GM12873 (cell line): ENCODE measurements at regions not wholly inside any gene's neighbourhood (a gene's known extent, or its start where the extent isn't known, plus 50 kb on each side); places are given as distances from the start of the nearest gene placed in this dataset.

ENCODE experiments used
- TF ChIP-seq, protein P1 (sequence below): IDR thresholded peaks from 2 replicates; pipeline ENCODE4 v1.5.1; 2012; ENCODE audit warnings: low read depth, mild to moderate bottlenecking, moderate library complexity, low read length, control low read depth; ENCODE audit not compliant: insufficient read depth; ENCODE audit errors: missing control alignments

DNA sequence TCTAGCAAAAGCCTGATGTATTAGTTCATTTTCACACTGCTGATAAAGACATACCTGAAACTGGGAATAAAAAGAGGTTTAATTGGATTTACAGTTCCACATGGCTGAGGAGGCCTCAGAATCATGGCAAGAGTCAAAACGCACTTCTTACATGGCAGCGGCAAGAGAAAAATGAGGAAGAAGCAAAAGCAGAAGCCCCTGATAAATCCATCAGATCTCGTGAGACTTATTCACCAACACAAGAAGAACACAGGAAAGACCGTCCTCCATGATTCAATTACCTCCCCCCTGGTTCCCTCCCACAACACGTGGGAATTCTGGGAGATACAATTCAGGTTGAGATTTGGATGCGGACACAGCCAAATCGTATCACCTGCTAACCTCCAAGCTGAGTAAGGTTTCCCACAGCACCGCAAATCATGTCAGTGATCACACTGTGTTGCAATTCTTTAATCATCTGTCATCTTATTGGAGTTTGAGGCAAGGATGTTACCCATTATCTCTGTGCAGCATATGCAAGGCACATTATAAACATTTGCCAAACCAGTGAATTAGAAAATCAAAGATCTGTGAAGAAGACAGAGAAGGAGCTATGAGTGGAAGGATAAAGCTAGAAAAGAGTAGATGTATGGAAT lies 128.5 kb downstream of the ZNF281 start:
- TF ChIP-seq, protein P1, sequence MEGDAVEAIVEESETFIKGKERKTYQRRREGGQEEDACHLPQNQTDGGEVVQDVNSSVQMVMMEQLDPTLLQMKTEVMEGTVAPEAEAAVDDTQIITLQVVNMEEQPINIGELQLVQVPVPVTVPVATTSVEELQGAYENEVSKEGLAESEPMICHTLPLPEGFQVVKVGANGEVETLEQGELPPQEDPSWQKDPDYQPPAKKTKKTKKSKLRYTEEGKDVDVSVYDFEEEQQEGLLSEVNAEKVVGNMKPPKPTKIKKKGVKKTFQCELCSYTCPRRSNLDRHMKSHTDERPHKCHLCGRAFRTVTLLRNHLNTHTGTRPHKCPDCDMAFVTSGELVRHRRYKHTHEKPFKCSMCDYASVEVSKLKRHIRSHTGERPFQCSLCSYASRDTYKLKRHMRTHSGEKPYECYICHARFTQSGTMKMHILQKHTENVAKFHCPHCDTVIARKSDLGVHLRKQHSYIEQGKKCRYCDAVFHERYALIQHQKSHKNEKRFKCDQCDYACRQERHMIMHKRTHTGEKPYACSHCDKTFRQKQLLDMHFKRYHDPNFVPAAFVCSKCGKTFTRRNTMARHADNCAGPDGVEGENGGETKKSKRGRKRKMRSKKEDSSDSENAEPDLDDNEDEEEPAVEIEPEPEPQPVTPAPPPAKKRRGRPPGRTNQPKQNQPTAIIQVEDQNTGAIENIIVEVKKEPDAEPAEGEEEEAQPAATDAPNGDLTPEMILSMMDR: no peak

DNA sequence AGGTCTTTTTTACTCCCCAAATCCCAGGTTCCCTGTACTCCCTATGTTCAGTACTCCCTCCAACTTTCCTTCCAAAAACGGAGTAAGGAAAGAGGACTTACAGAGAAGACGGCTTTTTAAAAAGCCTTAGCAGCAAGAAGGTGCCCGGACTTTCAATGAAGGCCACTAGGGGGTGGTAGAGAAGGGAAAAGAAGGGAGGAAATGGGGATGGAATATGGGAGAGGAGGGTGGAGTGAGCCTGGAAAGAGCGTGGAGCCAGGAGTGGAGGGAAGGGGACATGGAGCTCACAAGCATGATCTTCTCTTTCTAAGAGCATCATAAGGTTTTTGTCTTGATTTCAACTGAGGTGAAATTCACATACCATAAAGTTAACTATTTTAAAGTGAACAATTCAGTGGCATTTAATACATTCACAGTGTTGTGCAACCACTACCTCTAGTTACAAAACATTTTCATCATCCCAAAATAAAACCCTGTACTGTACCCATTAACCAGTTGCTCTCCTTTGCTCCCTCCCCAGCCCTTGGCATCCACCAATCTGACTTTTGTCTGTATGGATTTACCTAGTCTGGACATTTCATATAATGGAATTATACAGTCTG lies 129.9 kb downstream of the ZNF281 start:
- TF ChIP-seq, protein P1: peak; percentile 72

DNA sequence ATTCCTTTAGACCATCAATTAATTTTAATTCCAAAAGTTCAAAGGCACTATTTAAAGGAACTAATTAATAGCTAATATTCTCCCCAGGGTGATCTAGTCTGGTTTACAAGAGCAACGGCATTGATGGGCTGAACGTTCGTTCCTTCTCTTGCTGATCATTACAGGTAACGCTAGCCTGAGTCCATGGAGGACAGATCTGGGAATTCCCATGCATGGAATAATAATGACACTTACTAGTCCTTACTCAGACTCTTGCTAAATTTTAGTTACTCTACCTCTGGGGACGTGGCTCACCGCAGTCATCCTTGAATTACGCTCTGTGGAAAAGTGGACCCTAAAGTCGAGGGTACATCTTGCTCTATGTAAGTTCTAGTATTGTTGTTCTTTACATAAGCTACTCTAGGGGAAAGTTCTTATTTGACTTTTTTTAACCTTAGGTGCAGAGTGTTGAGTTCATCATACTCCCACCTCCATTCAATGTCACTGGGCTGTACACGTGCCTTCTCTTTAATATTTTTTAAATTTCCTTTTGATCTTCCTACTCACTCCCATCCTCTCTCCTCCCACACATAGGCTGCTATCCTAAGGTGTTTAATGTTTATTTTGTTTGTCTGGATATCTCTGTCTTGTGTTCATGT lies 133.9 kb downstream of the ZNF281 start:
- TF ChIP-seq, protein P1: no peak

DNA sequence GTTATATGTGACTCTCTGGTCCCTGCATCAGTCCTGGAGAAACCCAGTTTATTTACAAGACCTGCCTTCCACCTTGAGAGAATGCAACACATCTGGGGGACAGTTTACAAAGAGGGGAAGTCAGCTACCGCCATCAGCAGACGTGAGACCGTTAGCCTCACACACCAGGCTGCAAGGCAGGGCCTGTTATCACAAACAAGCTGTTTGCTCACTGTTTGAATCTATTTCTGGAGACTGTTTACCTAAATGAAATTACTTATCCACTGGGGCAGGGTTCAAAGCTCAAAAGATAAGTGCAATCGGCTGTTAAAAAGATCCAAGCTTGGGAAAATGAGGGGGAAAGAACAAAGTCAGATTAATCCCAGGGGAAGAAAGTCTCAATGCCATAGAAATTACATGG lies 134.4 kb downstream of the ZNF281 start:
- TF ChIP-seq, protein P1: no peak

DNA sequence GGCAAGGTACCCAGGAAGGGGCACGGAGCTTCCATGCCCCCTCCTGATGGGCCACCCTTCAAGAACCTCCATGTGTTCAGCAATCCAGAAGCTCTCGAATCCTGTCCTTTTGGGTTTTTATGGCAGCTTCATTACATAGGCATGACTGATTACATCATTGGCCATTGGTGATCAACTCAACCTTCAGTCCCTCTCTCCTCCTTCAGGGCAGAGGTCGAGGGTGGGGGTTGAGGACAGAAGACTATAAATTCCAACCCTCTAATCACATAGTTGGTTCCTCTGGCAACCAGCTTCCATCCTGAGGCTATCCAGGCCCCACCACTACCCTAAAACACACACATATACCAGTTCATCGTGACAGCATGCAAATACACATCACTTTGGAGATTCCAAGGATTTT lies 135.7 kb downstream of the ZNF281 start:
- TF ChIP-seq, protein P1: no peak

DNA sequence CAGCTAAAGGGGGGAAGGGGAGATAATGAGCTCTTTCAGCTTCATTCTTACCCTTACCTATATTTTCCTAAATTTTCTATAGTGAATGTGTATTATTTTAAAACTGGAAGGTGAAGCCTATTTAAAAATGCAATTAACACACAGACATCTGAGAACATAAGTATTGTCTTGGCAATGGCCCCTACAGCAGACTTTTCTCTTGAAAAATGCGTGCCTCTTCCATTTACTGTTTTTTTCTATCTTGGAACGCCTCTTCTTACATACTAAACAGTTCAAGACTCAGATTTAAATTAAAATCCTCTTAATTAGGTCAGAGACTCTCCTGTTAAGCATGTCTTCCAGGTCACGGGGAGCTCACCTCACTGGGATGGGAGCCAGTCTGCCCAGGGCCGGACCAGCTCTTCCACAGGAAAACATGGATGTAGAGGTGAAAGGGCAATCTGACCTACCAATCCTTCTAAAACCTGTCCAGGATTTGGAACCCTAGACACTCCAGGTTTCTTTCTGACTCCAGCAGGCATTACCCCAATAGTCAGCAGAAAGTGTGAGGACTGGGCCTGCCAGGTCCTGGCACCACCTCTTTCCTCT lies 137.3 kb downstream of the ZNF281 start:
- TF ChIP-seq, protein P1: no peak

DNA sequence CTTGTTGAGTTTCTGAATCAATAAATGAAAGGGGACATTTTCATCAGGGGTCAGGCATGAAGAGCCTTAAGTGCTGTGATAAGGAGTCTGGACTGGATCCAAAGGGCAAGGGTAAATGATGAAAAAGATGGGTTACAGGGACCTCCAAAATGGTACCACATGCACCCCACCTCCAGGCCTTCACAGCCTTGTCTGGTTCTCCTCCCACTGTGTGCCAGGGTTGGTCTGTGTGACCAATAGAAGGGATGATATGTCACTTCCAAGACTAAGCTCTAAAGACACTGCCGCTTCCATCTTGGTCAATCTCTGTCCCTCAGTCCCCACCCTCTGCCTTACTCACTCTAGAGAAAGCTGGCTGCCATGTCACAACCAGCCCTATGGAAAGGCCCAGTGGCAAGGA lies 140.6 kb downstream of the ZNF281 start:
- TF ChIP-seq, protein P1: no peak
